Lower lobe of right lung (tissue), 2 donors: ENCODE measurements at regions not wholly inside any gene's neighbourhood (a gene's known extent, or its start where the extent isn't known, plus 50 kb on each side); places are given as distances from the start of the nearest gene placed in this dataset.
A peak's percentile ranks its signal among the peaks of the same experiment; 100 is the strongest.
"Not testable (repeated sequence)": the region's sequence is repeated elsewhere in the genome, so short reads cannot be mapped to it uniquely, and the experiment has no call there.

Experiments used
- ATAC-seq, 2 donors: fragments of 200-7000 bp; cut with Tn5 transposase; one replicate each; pipeline ENCODE4 v1.9.1; 2020 to 2022; ENCODE audit warnings: mild to moderate bottlenecking in 2 of 2, moderate library complexity in 2 of 2
- DNase-seq: peaks from one replicate; pipeline ENCODE4 v3.0.0-alpha.2; 2020
- H3K27ac ChIP-seq: fragments of 200-600 bp; one replicate; pipeline ENCODE4 v1.8.0; 2022
- H3K27me3 ChIP-seq: fragments of 200-600 bp; one replicate; pipeline ENCODE4 v1.8.0; 2022; ENCODE audit warnings: low read depth
- H3K36me3 ChIP-seq: fragments of 200-600 bp; one replicate; pipeline ENCODE4 v1.8.0; 2022; ENCODE audit warnings: mild to moderate bottlenecking
- H3K4me1 ChIP-seq: fragments of 200-600 bp; one replicate; pipeline ENCODE4 v1.8.0; 2022
- H3K4me3 ChIP-seq: fragments of 200-600 bp; one replicate; pipeline ENCODE4 v1.8.0; 2022; ENCODE audit warnings: mild to moderate bottlenecking
- H3K9me3 ChIP-seq: fragments of 200-600 bp; one replicate; pipeline ENCODE4 v1.8.0; 2022
- CTCF ChIP-seq: fragments of 200-600 bp; IDR thresholded peaks from one replicate; pipeline ENCODE4 v1.8.0; 2022; ENCODE audit warnings: antibody characterized with exemption, mild to moderate bottlenecking
- intact Hi-C: fragments of 100-400 bp; cut with DNase I; formaldehyde crosslinking; loops from one replicate; pipeline ENCODE4 v1.11.0; 2022
- donor health status: DM: no; HTN: yes; CAD: no; lungs with severe emphysema.

- intact Hi-C loops = no loop called here
- no peaks in the 10 kb centered on the region for H3K27me3 ChIP-seq
- peaks cover 16% of the 10 kb centered on the region for H3K9me3 ChIP-seq
- no peaks in the 10 kb centered on the region for H3K36me3 ChIP-seq
- TF ChIP-seq CTCF = no peak
- H3K27ac ChIP-seq = no peak overlapping the region
- no peak for ATAC-seq
- no peak overlapping the region for H3K4me3 ChIP-seq
- peak; percentile 30 for DNase-seq
- no peaks in the 10 kb centered on the region for H3K4me1 ChIP-seq
Measured at GRCh38 chr15:25248583-25249235, 190.1 kb downstream of the UBE3A start.

- Histone ChIP-seq H3K4me3 (no peak overlapping the region), H3K4me1 (no peaks in the 10 kb centered on the region), H3K36me3 (no peaks in the 10 kb centered on the region), H3K27me3 (no peaks in the 10 kb centered on the region), H3K9me3 (peaks cover 16% of the 10 kb centered on the region), H3K27ac (no peak overlapping the region)
- ATAC-seq (no peak), DNase-seq (no peak)
- TF ChIP-seq CTCF = no peak
- intact Hi-C loops = no loop called here
Measured at GRCh38 chr15:25249236-25250010, 189.4 kb downstream of the UBE3A start.

DNA sequence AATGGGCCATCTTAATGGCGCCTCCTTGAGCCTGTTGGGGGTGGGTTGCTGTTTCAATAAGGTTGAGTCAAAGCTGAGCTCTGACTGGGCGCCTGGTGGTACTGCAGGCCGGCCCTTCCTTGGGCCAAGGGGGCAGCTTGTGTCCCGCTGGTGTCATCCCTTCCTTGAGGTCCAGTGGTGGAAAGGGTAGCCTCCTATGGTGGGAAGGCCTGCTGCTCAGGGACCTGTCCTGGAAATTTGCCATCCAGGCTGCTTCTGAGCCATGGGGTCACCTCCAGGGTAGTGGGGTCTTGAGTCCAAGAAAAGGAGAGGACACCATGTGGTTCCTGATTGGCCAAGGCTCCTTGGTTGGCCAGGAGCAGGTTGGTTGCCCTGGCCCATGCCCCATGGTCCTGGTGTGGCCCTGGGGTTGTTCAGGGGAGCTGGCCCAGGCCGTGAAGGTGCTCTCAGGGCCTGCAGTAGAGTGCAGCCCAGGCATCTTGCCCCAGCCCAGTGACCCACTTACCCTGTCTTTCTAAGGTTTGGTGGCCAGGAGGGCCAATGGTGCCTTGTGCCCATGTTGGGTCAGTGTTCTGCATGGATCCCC, 188.7 kb downstream of the UBE3A start:
- Histone ChIP-seq H3K4me3 (no peak overlapping the region), H3K4me1 (no peaks in the 10 kb centered on the region), H3K27ac (no peak overlapping the region), H3K27me3 (no peaks in the 10 kb centered on the region), H3K36me3 (no peaks in the 10 kb centered on the region), H3K9me3 (peaks cover 16% of the 10 kb centered on the region)
- no peak for TF ChIP-seq CTCF
- peak; percentile 20 for DNase-seq
- no peak for ATAC-seq
- intact Hi-C loops = no loop called here

DNA sequence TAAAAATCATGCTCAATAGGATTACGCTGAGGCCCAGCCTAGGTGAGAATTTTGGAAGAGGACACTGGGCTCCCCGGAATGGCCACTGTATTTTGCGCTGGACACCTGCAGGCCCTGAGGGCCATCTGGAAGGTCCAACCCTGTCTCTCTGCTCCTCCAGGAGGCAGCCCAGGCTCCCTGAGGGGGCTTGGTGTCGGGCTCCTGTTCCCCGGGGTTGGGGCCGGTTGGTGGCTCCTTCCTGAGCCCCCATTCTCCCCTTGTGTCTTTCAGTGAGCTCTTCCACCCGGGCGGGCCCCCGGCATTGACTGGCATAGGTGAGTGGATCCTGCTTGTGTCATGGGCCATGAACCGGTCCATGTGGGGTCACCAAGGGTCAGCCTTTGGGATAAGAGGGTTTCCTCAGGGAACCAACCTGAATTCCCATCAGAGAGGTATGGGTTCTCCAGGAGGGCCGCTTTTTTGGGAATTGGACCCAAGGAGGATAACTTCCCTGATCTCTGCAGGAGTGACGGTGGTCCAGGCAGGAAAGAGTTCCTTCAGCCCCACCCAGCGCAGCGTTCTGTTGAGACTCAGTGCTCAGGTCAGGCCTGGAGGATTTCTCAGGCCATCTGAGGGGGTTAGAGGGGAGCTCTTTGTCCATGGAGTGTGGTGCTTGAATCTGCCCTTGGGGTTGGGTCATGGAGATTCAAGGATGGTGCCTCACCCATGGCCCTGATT, 187.8 kb downstream of the UBE3A start:
- DNase-seq = peak; percentile 30
- Histone ChIP-seq H3K4me3 (no peak overlapping the region), H3K4me1 (no peaks in the 10 kb centered on the region), H3K27ac (no peak overlapping the region), H3K27me3 (no peaks in the 10 kb centered on the region), H3K9me3 (peaks cover 25% of the 10 kb centered on the region), H3K36me3 (no peaks in the 10 kb centered on the region)
- no peak for TF ChIP-seq CTCF
- ATAC-seq = no peak
- intact Hi-C loops = no loop called here

GRCh38 chr15:25251700-25252390, 187.0 kb downstream of the UBE3A start:
- no peak overlapping the region for H3K27ac ChIP-seq
- intact Hi-C loops = no loop called here
- no peak for TF ChIP-seq CTCF
- peaks cover 27% of the 10 kb centered on the region for H3K9me3 ChIP-seq
- DNase-seq = peak; percentile 25
- no peaks in the 10 kb centered on the region for H3K4me1 ChIP-seq
- no peaks in the 10 kb centered on the region for H3K27me3 ChIP-seq
- ATAC-seq = peak in 1 of 2 donors; percentile 20
- H3K36me3 ChIP-seq = no peaks in the 10 kb centered on the region
- H3K4me3 ChIP-seq = no peak overlapping the region

DNA sequence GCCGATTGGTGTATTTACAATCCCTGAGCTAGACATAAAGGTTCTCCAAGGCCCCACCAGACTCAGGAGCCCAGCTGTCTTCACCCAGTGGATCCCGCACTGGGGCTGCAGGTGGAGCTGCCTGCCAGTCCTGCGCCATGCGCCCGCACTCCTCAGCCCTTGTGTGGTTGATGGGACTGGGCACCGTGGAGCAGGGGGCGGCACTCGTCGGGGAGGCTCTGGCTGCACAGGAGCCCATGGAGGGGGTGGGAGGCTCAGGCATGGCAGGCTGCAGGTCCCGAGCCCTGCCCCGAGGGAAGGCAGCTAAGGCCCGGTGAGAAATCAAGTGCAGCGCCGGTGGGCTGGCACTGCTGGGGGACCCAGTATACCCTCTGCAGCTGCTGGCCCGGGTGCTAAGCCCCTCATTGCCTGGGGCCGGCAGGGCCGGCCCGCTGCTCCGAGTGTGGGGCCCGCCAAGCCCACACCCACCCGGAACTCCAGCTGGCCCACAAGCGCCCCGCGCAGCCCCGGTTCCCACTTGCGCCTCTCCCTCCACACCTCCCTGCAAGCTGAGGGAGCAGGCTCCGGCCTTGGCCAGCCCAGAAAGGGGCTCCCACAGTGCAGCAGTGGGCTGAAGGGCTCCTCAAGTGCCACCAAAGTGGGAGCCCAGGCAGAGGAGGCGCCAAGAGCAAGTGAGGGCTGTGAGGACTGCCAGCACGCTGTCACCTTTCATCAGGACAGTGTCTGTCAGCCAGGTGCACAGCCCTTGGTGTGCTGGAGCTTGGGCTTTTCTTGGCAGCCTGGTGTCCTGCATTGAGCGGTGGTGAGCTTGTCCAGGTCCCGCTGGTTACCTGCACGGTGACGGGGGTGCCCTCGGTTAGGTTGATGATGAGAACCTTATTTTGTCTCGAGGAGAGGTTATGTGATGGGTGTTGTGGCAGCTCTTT, 185.5 kb downstream of the UBE3A start:
- peaks cover 30% of the 10 kb centered on the region for H3K9me3 ChIP-seq
- H3K27ac ChIP-seq, ATAC-seq, H3K27me3 ChIP-seq, H3K36me3 ChIP-seq, intact Hi-C loops, H3K4me3 ChIP-seq, H3K4me1 ChIP-seq: not testable (repeated sequence)
- DNase-seq = peak; percentile 24
